Fibroblast of skin of back (primary cell): ENCODE measurements at regions not wholly inside any gene's neighbourhood (a gene's known extent, or its start where the extent isn't known, plus 50 kb on each side); places are given as distances from the start of the nearest gene placed in this dataset.
"Not testable (repeated sequence)": the region's sequence is repeated elsewhere in the genome, so short reads cannot be mapped to it uniquely, and the experiment has no call there.

ENCODE experiments used
- DNase-seq: peaks from one replicate; pipeline ENCODE4 v3.0.0-alpha.2; 2013

GRCh38 chr10:59047957-59048618 lies 128.4 kb upstream of the PHYHIPL start:
- no peak for DNase-seq

GRCh38 chr10:59053502-59053901 lies 122.9 kb upstream of the PHYHIPL start:
- not testable (repeated sequence) for DNase-seq

GRCh38 chr10:59055045-59055444 lies 121.4 kb upstream of the PHYHIPL start:
- peak; percentile 77 for DNase-seq

GRCh38 chr10:59057345-59057744 lies 119.1 kb upstream of the PHYHIPL start:
- no peak for DNase-seq

- no peak for DNase-seq
These were observed 115.6 kb upstream of the PHYHIPL start for GRCh38 chr10:59060852-59061251.

- DNase-seq: no peak
These were observed 113.0 kb upstream of the PHYHIPL start for GRCh38 chr10:59063491-59063890.

- no peak for DNase-seq
These were observed 112.3 kb upstream of the PHYHIPL start for GRCh38 chr10:59064080-59064692.

GRCh38 chr10:59064759-59065539 lies 111.5 kb upstream of the PHYHIPL start:
- DNase-seq: no peak

GRCh38 chr10:59068581-59069191 lies 107.8 kb upstream of the PHYHIPL start:
- no peak for DNase-seq

- DNase-seq: no peak
These were observed 104.4 kb upstream of the PHYHIPL start for GRCh38 chr10:59072038-59072437.

- no peak for DNase-seq
These were observed 102.9 kb upstream of the PHYHIPL start for GRCh38 chr10:59073456-59074053.

GRCh38 chr10:59075576-59075975 lies 100.9 kb upstream of the PHYHIPL start:
- DNase-seq: peak; percentile 27

GRCh38 chr10:59077855-59078254 lies 98.6 kb upstream of the PHYHIPL start:
- no peak for DNase-seq

GRCh38 chr10:59078978-59079377 lies 97.5 kb upstream of the PHYHIPL start:
- DNase-seq: no peak

GRCh38 chr10:59079386-59080226 lies 96.8 kb upstream of the PHYHIPL start:
- peak; percentile 88 for DNase-seq

- no peak for DNase-seq
These were observed 94.2 kb upstream of the PHYHIPL start for GRCh38 chr10:59082249-59082648.

GRCh38 chr10:59085054-59085453 lies 91.4 kb upstream of the PHYHIPL start:
- peak; percentile 30 for DNase-seq

GRCh38 chr10:59085711-59086502 lies 90.5 kb upstream of the PHYHIPL start:
- DNase-seq: peak; percentile 55

- no peak for DNase-seq
These were observed 89.0 kb upstream of the PHYHIPL start for GRCh38 chr10:59087486-59087885.

GRCh38 chr10:59088912-59089573 lies 87.4 kb upstream of the PHYHIPL start:
- DNase-seq: no peak
